SK-N-MC (cell line): ENCODE measurements at regions not wholly inside any gene's neighbourhood (a gene's known extent, or its start where the extent isn't known, plus 50 kb on each side); places are given as distances from the start of the nearest gene placed in this dataset.
"Not testable (repeated sequence)": the region's sequence is repeated elsewhere in the genome, so short reads cannot be mapped to it uniquely, and the experiment has no call there.

Experiments used
- DNase-seq: peaks from one replicate; pipeline ENCODE4 v3.0.0-alpha.2; 2011; ENCODE audit warnings: low read depth, low spot score
- H3K27ac ChIP-seq: fragments of 200-600 bp; sonication (generic); 2 replicates; pipeline ENCODE4 v1.5.1; 2016; ENCODE audit warnings: mixed run types
- H3K36me3 ChIP-seq: fragments of 200-600 bp; sonication (generic); 2 replicates; pipeline ENCODE4 v1.6.1; 2017; ENCODE audit warnings: antibody characterized with exemption, low read length, mixed read lengths; ENCODE audit not compliant: insufficient read depth
- H3K4me3 ChIP-seq: fragments of 200-600 bp; sonication (generic); 2 replicates; pipeline ENCODE4 v1.5.1; 2016
- H3K9ac ChIP-seq: fragments of 200-600 bp; sonication (generic); 2 replicates; pipeline ENCODE4 v1.8.0; 2017; ENCODE audit warnings: mixed run types, mixed read lengths; ENCODE audit not compliant: insufficient read length
- H3K9me3 ChIP-seq: fragments of 200-600 bp; sonication (generic); 2 replicates; pipeline ENCODE4 v1.6.1; 2017; ENCODE audit warnings: low read depth, mild to moderate bottlenecking, antibody characterized with exemption, low read length, moderate library complexity, mixed read lengths
- EZH2 ChIP-seq: fragments of 200-600 bp; sonication (generic); IDR thresholded peaks from one replicate; pipeline ENCODE4 v1.6.1; 2017; ENCODE audit warnings: antibody characterized with exemption
- FOXP2 ChIP-seq: optimal IDR thresholded peaks from 2 replicates; pipeline ENCODE3; 2011; ENCODE audit warnings: mild to moderate bottlenecking, moderate library complexity; ENCODE audit not compliant: insufficient read depth; ENCODE audit errors: extremely low read length, control extremely low read depth
- POLR2AphosphoS5 ChIP-seq: IDR thresholded peaks from 2 replicates; pipeline ENCODE4 v1.6.1; 2012; ENCODE audit warnings: mild to moderate bottlenecking, low read depth, low read length, borderline replicate concordance

GRCh38 chr15:25089577-25089976, 134.8 kb downstream of the SNRPN start:
- peaks cover 100% of the 10 kb centered on the region for H3K36me3 ChIP-seq
- no peak overlapping the region for H3K9ac ChIP-seq
- no peak overlapping the region for H3K4me3 ChIP-seq
- DNase-seq: no peak
- H3K27ac ChIP-seq: no peak overlapping the region
- TF ChIP-seq POLR2AphosphoS5 (no peak), FOXP2 (no peak), EZH2 (no peak)
- H3K9me3 ChIP-seq: no peaks in the 10 kb centered on the region; the same call in 1 of the 2 replicates

- Histone ChIP-seq H3K4me3 (no peak overlapping the region), H3K27ac (no peak overlapping the region), H3K36me3 (peaks cover 100% of the 10 kb centered on the region), H3K9me3 (peaks cover 5% of the 10 kb centered on the region), H3K9ac (no peak overlapping the region)
- TF ChIP-seq EZH2 (no peak), FOXP2 (no peak), POLR2AphosphoS5 (no peak)
- DNase-seq: no peak
Observed at GRCh38 chr15:25090073-25090733, 135.4 kb downstream of the SNRPN start.

- Histone ChIP-seq H3K36me3 (peaks cover 97% of the 10 kb centered on the region), H3K9ac (no peak overlapping the region), H3K4me3 (no peak overlapping the region), H3K9me3 (peaks cover 5% of the 10 kb centered on the region), H3K27ac (no peak overlapping the region)
- TF ChIP-seq POLR2AphosphoS5: no peak
- no peak for TF ChIP-seq FOXP2
- TF ChIP-seq EZH2: no peak
- no peak for DNase-seq
Observed at GRCh38 chr15:25091421-25092158, 136.8 kb downstream of the SNRPN start.

GRCh38 chr15:25092661-25093060, 137.9 kb downstream of the SNRPN start:
- H3K27ac ChIP-seq: no peak overlapping the region
- TF ChIP-seq POLR2AphosphoS5 (no peak), FOXP2 (no peak), EZH2 (no peak)
- H3K9ac ChIP-seq: no peak overlapping the region
- peaks cover 95% of the 10 kb centered on the region for H3K36me3 ChIP-seq
- H3K4me3 ChIP-seq: no peak overlapping the region
- DNase-seq: no peak
- H3K9me3 ChIP-seq: peaks cover 5% of the 10 kb centered on the region

- no peak overlapping the region for H3K4me3 ChIP-seq
- H3K36me3 ChIP-seq: peaks cover 94% of the 10 kb centered on the region
- DNase-seq: no peak
- no peak overlapping the region for H3K9ac ChIP-seq
- no peak overlapping the region for H3K27ac ChIP-seq
- peaks cover 5% of the 10 kb centered on the region for H3K9me3 ChIP-seq
- TF ChIP-seq EZH2 (no peak), FOXP2 (no peak), POLR2AphosphoS5 (no peak)
Observed at GRCh38 chr15:25093455-25094029, 138.8 kb downstream of the SNRPN start.

DNA sequence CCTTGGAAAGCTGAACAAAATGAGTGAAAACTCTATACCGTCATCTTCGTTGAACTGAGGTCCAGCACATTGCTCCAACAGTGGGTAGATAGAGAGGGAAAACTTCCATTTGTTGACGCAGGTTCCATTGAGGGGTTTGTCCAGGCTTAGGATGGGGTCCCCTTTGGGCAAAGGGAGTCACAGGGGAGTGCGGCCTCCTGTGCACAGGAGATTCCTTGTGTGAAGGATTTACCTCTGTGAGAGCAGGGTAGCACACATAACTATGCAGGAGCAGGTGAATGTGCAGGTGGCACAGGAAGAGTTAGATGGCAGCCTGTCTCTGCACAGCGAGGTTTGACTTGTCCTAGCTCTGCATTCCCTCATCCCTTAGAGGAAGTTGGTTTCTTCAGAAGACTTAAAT, 139.3 kb downstream of the SNRPN start:
- DNase-seq: no peak
- H3K9ac ChIP-seq: no peak overlapping the region
- H3K27ac ChIP-seq: no peak overlapping the region
- H3K9me3 ChIP-seq: peaks cover 5% of the 10 kb centered on the region
- no peak for TF ChIP-seq FOXP2
- no peak for TF ChIP-seq EZH2
- TF ChIP-seq POLR2AphosphoS5: no peak
- peaks cover 94% of the 10 kb centered on the region for H3K36me3 ChIP-seq
- H3K4me3 ChIP-seq: no peak overlapping the region

- H3K27ac ChIP-seq: no peak overlapping the region
- H3K36me3 ChIP-seq: peaks cover 94% of the 10 kb centered on the region
- no peak overlapping the region for H3K4me3 ChIP-seq
- no peak for DNase-seq
- peaks cover 5% of the 10 kb centered on the region for H3K9me3 ChIP-seq
- TF ChIP-seq FOXP2: no peak
- no peak for TF ChIP-seq POLR2AphosphoS5
- TF ChIP-seq EZH2: no peak
- H3K9ac ChIP-seq: no peak overlapping the region
Observed at GRCh38 chr15:25094519-25094918, 139.7 kb downstream of the SNRPN start.

DNA sequence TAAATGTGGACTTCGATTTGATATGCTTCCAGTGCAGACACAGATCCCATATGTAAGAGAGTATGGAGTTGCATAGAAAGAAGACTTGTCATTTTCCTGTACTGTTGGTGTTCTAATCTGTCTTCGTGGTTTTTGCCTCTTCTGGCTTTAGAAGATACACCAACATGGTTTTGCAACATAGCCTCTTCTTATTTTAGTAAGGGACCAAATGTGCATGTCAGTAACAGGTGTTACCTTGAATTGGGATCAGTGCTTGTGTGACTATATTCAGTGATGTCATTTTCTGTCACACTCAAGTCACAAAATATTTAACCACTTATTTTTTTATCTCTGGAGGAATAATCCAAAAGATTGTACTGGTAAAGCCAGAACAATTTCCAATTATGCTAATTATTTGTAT, 140.4 kb downstream of the SNRPN start:
- Histone ChIP-seq H3K36me3 (peaks cover 94% of the 10 kb centered on the region), H3K27ac (no peak overlapping the region), H3K9me3 (peaks cover 5% of the 10 kb centered on the region), H3K4me3 (no peak overlapping the region), H3K9ac (no peak overlapping the region)
- no peak for DNase-seq
- TF ChIP-seq FOXP2 (no peak), EZH2 (no peak), POLR2AphosphoS5 (no peak)

DNA sequence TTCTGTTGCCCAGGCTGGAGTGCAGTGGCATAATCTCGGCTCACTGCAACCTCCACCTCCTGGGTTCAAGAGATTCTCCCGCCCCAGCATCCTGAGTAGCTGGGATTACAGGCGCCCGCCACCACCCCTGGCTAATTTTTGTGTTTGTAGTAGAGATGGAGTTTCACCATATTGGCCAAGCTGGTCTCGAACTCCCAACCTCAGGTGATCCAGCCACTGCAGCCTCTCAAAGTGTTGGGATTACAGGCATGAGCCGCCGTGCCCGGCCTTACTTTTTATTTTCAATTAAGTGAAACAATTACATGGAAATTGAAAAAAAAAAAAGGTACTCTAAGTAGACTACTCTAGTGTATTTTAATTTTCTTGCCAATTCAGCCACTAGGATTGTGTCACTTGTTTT, 145.2 kb downstream of the SNRPN start:
- H3K9ac ChIP-seq, H3K27ac ChIP-seq, DNase-seq, H3K9me3 ChIP-seq, H3K4me3 ChIP-seq: not testable (repeated sequence)
- H3K36me3 ChIP-seq: peaks cover 81% of the 10 kb centered on the region
